DMS153 treated with DMSO at 0.1 percent for 48 hours (cell line): ENCODE measurements at regions not wholly inside any gene's neighbourhood (a gene's known extent, or its start where the extent isn't known, plus 50 kb on each side); places are given as distances from the start of the nearest gene placed in this dataset.

Experiments used
- DNase-seq: peaks from one replicate; lab custom pipeline; 2025; ENCODE audit not compliant: unreplicated experiment; lab: John Stamatoyannopoulos, UW

DNA sequence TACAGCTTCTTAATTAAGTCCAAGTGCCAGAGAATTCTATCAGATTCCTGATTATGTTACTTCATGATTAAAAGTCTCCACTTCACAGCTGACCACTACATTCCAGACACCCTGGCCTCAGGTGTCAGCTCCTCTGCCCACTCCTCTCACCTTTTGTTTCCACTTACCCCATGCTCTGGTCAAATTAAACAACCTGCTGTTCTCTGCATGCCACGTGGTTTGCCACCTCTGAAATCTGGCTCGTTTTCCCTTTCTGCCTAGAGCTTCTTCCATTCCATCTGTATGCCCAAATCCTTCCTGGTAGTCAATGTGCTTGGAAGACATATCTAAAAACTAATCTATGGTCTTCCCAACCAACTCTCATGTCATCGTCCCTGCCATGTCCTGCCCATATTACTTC lies 158.6 kb downstream of the ICE1 start:
- no peak for DNase-seq

DNA sequence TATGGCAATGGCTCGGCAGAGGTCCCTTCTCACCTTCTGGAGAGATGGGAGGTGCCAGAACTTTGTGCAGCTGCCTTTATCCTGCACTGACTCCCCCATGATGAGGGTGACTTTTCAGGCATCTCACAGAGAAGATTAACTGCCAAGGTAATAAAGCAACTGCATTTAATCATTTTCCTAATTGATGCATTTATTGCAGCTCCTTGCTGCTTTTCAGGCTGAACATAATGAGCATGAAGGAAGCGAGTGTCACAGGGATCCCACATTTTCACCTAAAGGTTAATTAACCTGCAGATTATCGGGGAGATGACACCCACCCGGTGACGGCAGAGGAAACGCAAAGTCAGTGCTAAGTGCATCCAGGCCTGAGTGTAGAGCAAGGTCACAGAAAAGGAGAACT lies 154.3 kb downstream of the ICE1 start:
- DNase-seq: no peak

GRCh38 chr5:5575461-5575860 lies 153.0 kb downstream of the ICE1 start:
- no peak for DNase-seq

GRCh38 chr5:5573798-5574380 lies 151.4 kb downstream of the ICE1 start:
- no peak for DNase-seq

DNA sequence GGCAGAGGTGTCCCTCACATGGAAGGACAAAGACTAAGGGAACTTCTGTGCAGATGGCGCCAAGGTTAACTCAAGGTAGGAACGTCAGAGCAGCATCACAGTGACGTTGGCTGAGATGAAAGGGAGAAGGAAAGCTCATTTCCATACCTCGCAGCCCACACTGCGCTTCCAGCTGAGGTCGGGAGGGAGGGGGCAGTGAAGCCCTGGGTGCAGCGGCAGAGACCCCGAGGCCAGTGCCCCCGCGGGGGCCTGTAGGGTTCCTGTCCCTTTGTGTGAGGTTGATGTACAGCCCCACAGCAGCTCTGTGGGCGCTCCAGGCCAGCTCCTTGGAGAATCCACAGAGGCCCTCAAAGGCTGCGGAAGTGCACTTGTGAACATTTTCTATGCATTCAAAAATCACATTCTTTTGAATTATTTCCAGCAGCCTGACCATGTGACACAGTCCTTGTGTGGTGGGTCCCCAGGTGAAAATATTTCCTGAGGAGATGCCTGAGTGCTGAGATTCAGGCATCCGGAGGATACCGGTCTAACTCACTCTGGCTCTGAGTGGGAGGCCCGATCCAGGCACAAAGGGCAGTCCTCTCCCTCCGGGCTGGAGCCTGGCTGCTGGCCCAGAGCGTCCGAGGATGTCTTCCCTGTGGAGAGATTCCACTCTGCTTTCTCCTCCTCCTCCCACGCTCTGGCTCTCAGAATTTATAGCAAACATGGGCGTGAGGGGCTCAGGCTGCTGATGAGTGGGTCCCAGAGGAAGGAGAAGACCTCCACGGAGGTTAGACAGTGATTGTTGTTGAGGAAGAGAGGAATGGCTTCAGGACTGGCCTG lies 150.7 kb downstream of the ICE1 start:
- no peak for DNase-seq

- no peak for DNase-seq
These were observed 149.8 kb downstream of the ICE1 start for GRCh38 chr5:5572010-5572865.

DNA sequence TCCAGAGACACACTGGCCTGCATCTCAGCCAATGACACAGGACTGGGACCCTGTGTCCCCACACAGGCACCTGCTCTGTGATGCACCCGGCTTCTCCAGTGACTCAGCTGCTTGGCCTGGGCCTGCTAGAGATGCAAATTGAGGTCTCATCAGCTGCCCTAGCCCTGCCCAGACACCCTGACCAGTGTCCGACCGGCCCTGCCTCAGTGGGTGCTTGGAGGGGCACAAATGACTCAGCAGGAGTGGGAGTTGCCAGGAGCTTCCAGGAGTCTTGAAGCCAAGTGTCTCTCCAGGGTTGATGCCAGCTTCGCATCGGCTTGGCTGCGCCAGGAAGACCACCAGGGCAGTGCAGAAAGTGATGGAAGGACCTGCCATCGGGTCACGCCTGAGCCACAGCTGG lies 148.2 kb downstream of the ICE1 start:
- no peak for DNase-seq

DNA sequence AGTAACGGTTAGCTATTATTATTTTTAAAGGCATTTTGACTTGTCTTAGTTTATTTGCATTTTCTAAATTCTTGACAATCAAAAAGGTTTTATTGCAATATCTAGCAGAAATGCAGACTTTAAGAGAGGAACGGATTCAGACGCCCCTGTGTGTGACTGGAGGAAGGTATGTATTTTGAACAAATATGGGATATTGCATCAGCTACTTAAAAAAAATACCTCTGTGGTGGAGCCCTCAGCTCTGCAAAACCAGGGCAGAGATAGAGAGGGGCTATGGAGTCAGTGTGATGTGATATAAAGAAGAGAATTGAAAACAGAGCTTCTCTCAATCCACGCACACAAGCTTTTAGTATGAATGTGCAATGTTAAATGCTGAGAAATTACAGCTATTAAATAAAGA lies 142.4 kb downstream of the ICE1 start:
- no peak for DNase-seq

DNA sequence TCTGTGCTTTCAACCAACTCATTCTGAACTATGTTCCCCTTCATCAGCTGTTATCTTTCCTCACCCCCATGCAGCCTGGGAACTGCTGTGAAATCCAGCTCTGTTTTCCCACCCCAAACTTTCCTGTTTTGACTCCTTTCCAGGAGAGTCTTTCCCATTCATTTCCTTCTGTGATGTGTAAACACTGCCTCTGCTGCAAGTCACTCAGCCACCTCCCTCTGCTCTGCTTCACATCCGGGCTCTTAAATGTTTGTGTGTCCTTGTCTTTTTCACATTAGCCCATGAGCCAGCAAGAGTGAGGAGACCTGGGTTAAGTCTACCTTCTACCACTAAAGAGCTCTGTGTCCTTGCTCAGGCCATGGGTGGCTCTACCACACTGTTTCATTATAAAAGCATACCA lies 137.5 kb downstream of the ICE1 start:
- peak; percentile 51 for DNase-seq

- DNase-seq: no peak
These were observed 136.4 kb downstream of the ICE1 start for GRCh38 chr5:5558638-5559527.

GRCh38 chr5:5558102-5558501 lies 135.6 kb downstream of the ICE1 start:
- no peak for DNase-seq

DNA sequence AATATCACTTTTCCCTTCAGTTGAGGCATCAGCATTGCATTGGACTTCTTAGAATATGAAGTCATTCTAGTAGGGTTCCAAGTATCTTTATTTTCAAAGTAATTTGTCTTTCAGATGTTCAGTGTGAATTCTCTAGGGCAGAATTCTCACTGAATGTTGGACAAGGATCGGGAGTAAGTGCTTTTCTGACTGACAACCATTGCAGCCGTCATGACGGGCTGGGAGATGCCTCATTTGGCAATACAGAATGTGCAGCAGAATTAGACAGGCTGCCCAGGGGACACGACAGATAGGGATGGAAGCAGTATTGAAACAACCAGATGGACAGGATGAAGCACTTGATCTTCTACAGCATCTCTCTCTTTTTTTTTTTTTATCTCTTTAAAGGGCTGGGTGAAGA lies 129.0 kb downstream of the ICE1 start:
- DNase-seq: no peak

GRCh38 chr5:5546408-5546807 lies 123.9 kb downstream of the ICE1 start:
- no peak for DNase-seq

- no peak for DNase-seq
These were observed 121.7 kb downstream of the ICE1 start for GRCh38 chr5:5544094-5544663.

- no peak for DNase-seq
These were observed 120.2 kb downstream of the ICE1 start for GRCh38 chr5:5542654-5543053.

DNA sequence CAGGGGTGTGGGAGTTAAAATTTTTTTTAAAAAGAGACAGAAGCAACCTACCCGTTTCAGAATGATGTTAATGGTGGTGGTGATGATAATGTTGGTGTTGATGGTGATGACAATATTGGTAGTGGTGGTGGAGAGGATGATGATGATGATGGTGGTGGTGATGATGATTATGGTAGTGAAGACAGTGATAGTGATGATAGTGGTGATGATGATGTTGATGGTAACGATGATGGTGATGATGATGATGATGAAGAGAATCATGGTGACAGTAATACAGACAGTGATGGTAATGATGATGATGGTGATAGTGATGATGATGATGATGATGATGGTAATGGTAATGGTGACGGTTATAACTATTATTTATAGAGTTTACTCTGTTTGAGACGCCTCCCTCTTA lies 117.6 kb downstream of the ICE1 start:
- DNase-seq: no peak
